Activated gamma-delta T cell treated with anti-CD3 and anti-CD28 coated beads, Interleukin-2, amount 50 U/mL, for 16 hours (primary cell): ENCODE measurements at regions not wholly inside any gene's neighbourhood (a gene's known extent, or its start where the extent isn't known, plus 50 kb on each side); places are given as distances from the start of the nearest gene placed in this dataset.
"Not testable (repeated sequence)": the region's sequence is repeated elsewhere in the genome, so short reads cannot be mapped to it uniquely, and the experiment has no call there.

Experiments used
- DNase-seq: peaks from one replicate; pipeline ENCODE4 v3.0.0-alpha.2; 2020; ENCODE audit warnings: low read depth

GRCh38 chr1:38175121-38175520 lies 128.5 kb upstream of the POU3F1 start:
- no peak for DNase-seq

GRCh38 chr1:38173848-38174247 lies 127.3 kb upstream of the POU3F1 start:
- no peak for DNase-seq

GRCh38 chr1:38173157-38173831 lies 126.7 kb upstream of the POU3F1 start:
- no peak for DNase-seq

- DNase-seq: no peak
Measured at GRCh38 chr1:38169121-38169520, 122.5 kb upstream of the POU3F1 start.

GRCh38 chr1:38168365-38168764 lies 121.8 kb upstream of the POU3F1 start:
- DNase-seq: no peak

GRCh38 chr1:38166461-38166860 lies 119.9 kb upstream of the POU3F1 start:
- no peak for DNase-seq

- DNase-seq: no peak
Measured at GRCh38 chr1:38153778-38154470, 107.3 kb upstream of the POU3F1 start.

GRCh38 chr1:38153066-38153777 lies 106.6 kb upstream of the POU3F1 start:
- no peak for DNase-seq

- no peak for DNase-seq
Measured at GRCh38 chr1:38152351-38153065, 105.9 kb upstream of the POU3F1 start.

GRCh38 chr1:38151399-38151798 lies 104.8 kb upstream of the POU3F1 start:
- no peak for DNase-seq

GRCh38 chr1:38146079-38146478 lies 99.5 kb upstream of the POU3F1 start:
- DNase-seq: not testable (repeated sequence)

GRCh38 chr1:38142606-38143005 lies 96.0 kb upstream of the POU3F1 start:
- DNase-seq: no peak

GRCh38 chr1:38141483-38141882 lies 94.9 kb upstream of the POU3F1 start:
- DNase-seq: no peak

GRCh38 chr1:38139738-38140487 lies 93.3 kb upstream of the POU3F1 start:
- DNase-seq: no peak

GRCh38 chr1:38138498-38139233 lies 92.1 kb upstream of the POU3F1 start:
- DNase-seq: no peak

GRCh38 chr1:38137164-38137563 lies 90.6 kb upstream of the POU3F1 start:
- no peak for DNase-seq

GRCh38 chr1:38135625-38136414 lies 89.2 kb upstream of the POU3F1 start:
- DNase-seq: no peak

GRCh38 chr1:38134294-38134755 lies 87.7 kb upstream of the POU3F1 start:
- no peak for DNase-seq

GRCh38 chr1:38133756-38134155 lies 87.2 kb upstream of the POU3F1 start:
- DNase-seq: no peak

- no peak for DNase-seq
Measured at GRCh38 chr1:38133304-38133703, 86.7 kb upstream of the POU3F1 start.
